ENCODE measurements at regions not wholly inside any gene's neighbourhood (a gene's known extent, or its start where the extent isn't known, plus 50 kb on each side); places are given as distances from the start of the nearest gene placed in this dataset.
"Not testable (repeated sequence)": the region's sequence is repeated elsewhere in the genome, so short reads cannot be mapped to it uniquely, and the experiment has no call there.

DNA sequence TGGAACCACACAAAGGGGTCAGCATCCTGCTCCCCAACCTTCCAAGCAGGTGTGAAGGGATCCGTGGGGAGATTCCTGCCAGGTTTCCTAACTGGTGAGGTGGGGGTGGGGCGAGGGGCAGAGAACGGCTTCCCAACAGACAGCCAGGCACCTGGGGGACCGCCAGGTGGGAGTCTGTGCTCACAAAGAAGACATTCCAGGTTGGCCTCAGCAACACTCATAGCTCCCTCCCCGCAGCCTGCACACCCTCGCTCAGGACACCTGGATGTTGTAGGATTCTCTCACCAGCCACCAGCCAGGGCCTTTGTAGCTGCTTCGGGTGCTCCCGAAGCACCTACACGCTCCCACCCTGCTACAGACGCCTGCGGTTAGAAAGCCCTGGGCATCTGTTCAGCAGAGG is 184.8 kb upstream of the FAM240B start:
- H3K4me2 ChIP-seq (ENCODE audit: control insufficient read depth, insufficient read depth); H3K36me3 ChIP-seq (ENCODE audit: control insufficient read depth in 2 of 2, insufficient read depth in 2 of 2, low read length in 1 of 2); ATAC-seq; H3K9ac ChIP-seq (ENCODE audit: control insufficient read depth, insufficient read depth, low read length); H3K27ac ChIP-seq (ENCODE audit: control insufficient read depth, insufficient read depth); H2AFZ ChIP-seq (ENCODE audit: control insufficient read depth, low read depth, low read length); H3K4me1 ChIP-seq (ENCODE audit: control insufficient read depth, insufficient read depth, low read length); DNase-seq (ENCODE audit: low read depth, low spot score); POLR2A ChIA-PET; H4K20me1 ChIP-seq (ENCODE audit: control insufficient read depth, insufficient read depth); RAD21 ChIA-PET (ENCODE audit: unreplicated experiment); SMC1A ChIA-PET (ENCODE audit: uncharacterized antibody, unreplicated experiment); H3K79me2 ChIP-seq (ENCODE audit: control insufficient read depth, insufficient read depth, low read length); BruUV-seq (replicated peaks); in situ Hi-C loops (cut with MboI); intact Hi-C loops (cut with micrococcal nuclease; ENCODE audit: unreplicated experiment); H3K27me3 ChIP-seq (replicated peaks in 1 of 2; ENCODE audit: control insufficient read depth in 2 of 2, insufficient read depth in 2 of 2, low read length in 1 of 2); CTCF ChIA-PET; H3K9me3 ChIP-seq (replicated peaks; ENCODE audit: control insufficient read depth, insufficient read depth, low read length); FAIRE-seq; H3K4me3 ChIP-seq: not testable (repeated sequence)
- no CpG with 5 or more reads among the region's 11 CpGs for WGBS (ENCODE audit: insufficient coverage, insufficient replicate concordance, low lambda C conversion rate, missing lambda C conversion rate)

DNA sequence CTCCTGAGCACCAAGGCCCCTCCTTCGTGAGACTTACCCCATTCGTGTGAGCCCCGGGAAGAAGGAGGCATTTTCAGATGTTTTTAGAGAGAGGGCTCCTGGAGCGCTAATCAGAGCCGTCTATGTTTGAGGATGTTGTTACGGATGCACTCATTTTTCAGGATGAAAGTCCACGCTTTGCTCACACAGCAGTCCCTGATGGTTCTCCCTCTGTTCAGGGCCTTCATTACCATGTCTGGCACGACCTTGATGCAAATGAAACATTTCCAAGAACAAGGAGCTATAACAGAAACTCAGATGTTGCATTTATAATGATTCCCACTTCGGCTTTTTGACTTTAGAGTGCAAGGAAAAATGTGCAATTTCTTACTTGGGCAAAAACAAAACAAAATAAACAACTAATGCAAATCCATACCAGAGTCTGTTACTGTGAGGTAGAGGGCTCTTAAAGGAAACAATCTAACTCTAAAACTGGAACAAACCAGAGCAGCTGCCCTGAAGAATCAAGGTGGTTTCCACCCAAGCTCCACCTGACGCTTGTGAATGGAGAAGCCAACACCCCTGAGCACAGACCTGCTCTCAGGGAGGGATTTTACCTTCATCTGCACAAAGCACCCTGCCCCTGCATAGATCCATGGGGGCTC is 181.7 kb upstream of the FAM240B start:
- H3K79me2 ChIP-seq (ENCODE audit: control insufficient read depth, insufficient read depth, low read length); DNase-seq (ENCODE audit: low read depth, low spot score); BruUV-seq (replicated peaks); CTCF ChIA-PET; H3K4me2 ChIP-seq (ENCODE audit: control insufficient read depth, insufficient read depth); ATAC-seq; H3K4me3 ChIP-seq; H3K9ac ChIP-seq (ENCODE audit: control insufficient read depth, insufficient read depth, low read length); H3K27me3 ChIP-seq (replicated peaks in 1 of 2; ENCODE audit: control insufficient read depth in 2 of 2, insufficient read depth in 2 of 2, low read length in 1 of 2); SMC1A ChIA-PET (ENCODE audit: uncharacterized antibody, unreplicated experiment); H4K20me1 ChIP-seq (ENCODE audit: control insufficient read depth, insufficient read depth); H3K27ac ChIP-seq (ENCODE audit: control insufficient read depth, insufficient read depth); H2AFZ ChIP-seq (ENCODE audit: control insufficient read depth, low read depth, low read length); POLR2A ChIA-PET; in situ Hi-C loops (cut with MboI); FAIRE-seq; H3K36me3 ChIP-seq (ENCODE audit: control insufficient read depth in 2 of 2, insufficient read depth in 2 of 2, low read length in 1 of 2); H3K9me3 ChIP-seq (replicated peaks; ENCODE audit: control insufficient read depth, insufficient read depth, low read length); H3K4me1 ChIP-seq (ENCODE audit: control insufficient read depth, insufficient read depth, low read length); RAD21 ChIA-PET (ENCODE audit: unreplicated experiment); intact Hi-C loops (cut with micrococcal nuclease; ENCODE audit: unreplicated experiment): not testable (repeated sequence)
- no CpG with 5 or more reads among the region's 10 CpGs for WGBS (ENCODE audit: insufficient coverage, insufficient replicate concordance, low lambda C conversion rate, missing lambda C conversion rate)

DNA sequence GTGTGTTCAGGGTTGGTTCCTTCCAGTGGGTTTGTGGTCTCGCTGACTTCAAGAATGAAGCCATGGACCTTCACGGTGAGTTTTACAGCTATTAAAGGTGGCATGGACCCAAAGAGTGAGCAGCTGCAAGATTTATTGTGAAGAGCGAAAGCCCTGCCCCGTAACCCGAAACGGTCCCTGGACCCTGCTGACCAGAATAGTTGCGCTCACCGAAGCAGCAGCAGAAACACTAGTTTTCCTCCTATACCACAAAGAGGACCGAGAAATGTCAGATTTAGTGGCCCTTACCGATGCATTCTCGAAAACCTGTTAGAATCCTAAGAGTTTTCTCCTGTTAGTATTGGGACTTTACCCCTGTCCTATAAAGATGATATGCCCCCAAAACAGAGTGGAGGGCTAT is 176.5 kb upstream of the FAM240B start:
- H3K4me1 ChIP-seq (ENCODE audit: control insufficient read depth, insufficient read depth, low read length); H3K9me3 ChIP-seq (replicated peaks; ENCODE audit: control insufficient read depth, insufficient read depth, low read length); intact Hi-C loops (cut with micrococcal nuclease; ENCODE audit: unreplicated experiment); H3K4me3 ChIP-seq; POLR2A ChIA-PET; H2AFZ ChIP-seq (ENCODE audit: control insufficient read depth, low read depth, low read length); RAD21 ChIA-PET (ENCODE audit: unreplicated experiment); SMC1A ChIA-PET (ENCODE audit: uncharacterized antibody, unreplicated experiment); in situ Hi-C loops (cut with MboI); DNase-seq (ENCODE audit: low read depth, low spot score); H3K4me2 ChIP-seq (ENCODE audit: control insufficient read depth, insufficient read depth); H3K79me2 ChIP-seq (ENCODE audit: control insufficient read depth, insufficient read depth, low read length); ATAC-seq; H3K9ac ChIP-seq (ENCODE audit: control insufficient read depth, insufficient read depth, low read length); H3K36me3 ChIP-seq (ENCODE audit: control insufficient read depth in 2 of 2, insufficient read depth in 2 of 2, low read length in 1 of 2); H3K27me3 ChIP-seq (replicated peaks in 1 of 2; ENCODE audit: control insufficient read depth in 2 of 2, insufficient read depth in 2 of 2, low read length in 1 of 2); CTCF ChIA-PET; H4K20me1 ChIP-seq (ENCODE audit: control insufficient read depth, insufficient read depth); BruUV-seq (replicated peaks); FAIRE-seq; H3K27ac ChIP-seq (ENCODE audit: control insufficient read depth, insufficient read depth): not testable (repeated sequence)
- WGBS (ENCODE audit: insufficient coverage, insufficient replicate concordance, low lambda C conversion rate, missing lambda C conversion rate): 70% methylated on average over 9 of the region's 11 CpGs

DNA sequence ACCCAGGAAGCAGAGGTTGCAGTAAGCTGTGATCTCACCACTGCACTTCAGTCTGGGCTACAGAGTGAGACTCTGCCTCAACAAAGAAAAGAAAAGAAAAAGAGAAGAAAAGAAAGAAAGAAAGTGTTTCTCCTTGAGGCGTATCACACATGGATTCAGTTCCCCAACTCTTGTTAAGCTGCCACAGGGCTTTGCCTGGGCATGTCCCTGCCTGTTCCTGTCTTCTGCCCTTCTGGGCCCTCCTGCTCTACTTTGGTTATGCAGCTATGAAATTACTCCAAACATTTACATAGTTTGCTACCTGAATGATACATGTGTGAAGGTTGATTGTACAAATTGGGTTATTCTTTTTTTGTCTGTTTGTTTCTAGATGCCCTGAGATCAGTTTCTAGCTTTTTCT is 175.3 kb upstream of the FAM240B start:
- BruUV-seq (replicated peaks); H3K4me1 ChIP-seq (ENCODE audit: control insufficient read depth, insufficient read depth, low read length); FAIRE-seq; SMC1A ChIA-PET (ENCODE audit: uncharacterized antibody, unreplicated experiment); H2AFZ ChIP-seq (ENCODE audit: control insufficient read depth, low read depth, low read length); in situ Hi-C loops (cut with MboI); H3K79me2 ChIP-seq (ENCODE audit: control insufficient read depth, insufficient read depth, low read length); CTCF ChIA-PET; H3K27ac ChIP-seq (ENCODE audit: control insufficient read depth, insufficient read depth); H3K27me3 ChIP-seq (replicated peaks in 1 of 2; ENCODE audit: control insufficient read depth in 2 of 2, insufficient read depth in 2 of 2, low read length in 1 of 2); H4K20me1 ChIP-seq (ENCODE audit: control insufficient read depth, insufficient read depth); DNase-seq (ENCODE audit: low read depth, low spot score); H3K36me3 ChIP-seq (ENCODE audit: control insufficient read depth in 2 of 2, insufficient read depth in 2 of 2, low read length in 1 of 2); H3K4me2 ChIP-seq (ENCODE audit: control insufficient read depth, insufficient read depth); H3K9ac ChIP-seq (ENCODE audit: control insufficient read depth, insufficient read depth, low read length); intact Hi-C loops (cut with micrococcal nuclease; ENCODE audit: unreplicated experiment); RAD21 ChIA-PET (ENCODE audit: unreplicated experiment); H3K9me3 ChIP-seq (replicated peaks; ENCODE audit: control insufficient read depth, insufficient read depth, low read length); H3K4me3 ChIP-seq; POLR2A ChIA-PET: not testable (repeated sequence)
- no CpG with 5 or more reads among the region's 1 CpG for WGBS (ENCODE audit: insufficient coverage, insufficient replicate concordance, low lambda C conversion rate, missing lambda C conversion rate)
- ATAC-seq: peak; percentile 68

Measured in GM12878 (cell line).